C4-2B (cell line): ENCODE measurements at regions not wholly inside any gene's neighbourhood (a gene's known extent, or its start where the extent isn't known, plus 50 kb on each side); places are given as distances from the start of the nearest gene placed in this dataset.

ENCODE experiments used
- H3K27ac ChIP-seq: fragments of 450-650 bp; 2 replicates; pipeline ENCODE4 v1.5.1; 2017
- ZFX ChIP-seq: fragments of 450-650 bp; IDR thresholded peaks from 2 replicates; pipeline ENCODE4 v1.6.1; 2017
- TF ChIP-seq, protein P1 (sequence below): fragments of 450-650 bp; conservative IDR thresholded peaks from 2 replicates; pipeline ENCODE4 v1.5.1; 2017; ENCODE audit warnings: mild to moderate bottlenecking

DNA sequence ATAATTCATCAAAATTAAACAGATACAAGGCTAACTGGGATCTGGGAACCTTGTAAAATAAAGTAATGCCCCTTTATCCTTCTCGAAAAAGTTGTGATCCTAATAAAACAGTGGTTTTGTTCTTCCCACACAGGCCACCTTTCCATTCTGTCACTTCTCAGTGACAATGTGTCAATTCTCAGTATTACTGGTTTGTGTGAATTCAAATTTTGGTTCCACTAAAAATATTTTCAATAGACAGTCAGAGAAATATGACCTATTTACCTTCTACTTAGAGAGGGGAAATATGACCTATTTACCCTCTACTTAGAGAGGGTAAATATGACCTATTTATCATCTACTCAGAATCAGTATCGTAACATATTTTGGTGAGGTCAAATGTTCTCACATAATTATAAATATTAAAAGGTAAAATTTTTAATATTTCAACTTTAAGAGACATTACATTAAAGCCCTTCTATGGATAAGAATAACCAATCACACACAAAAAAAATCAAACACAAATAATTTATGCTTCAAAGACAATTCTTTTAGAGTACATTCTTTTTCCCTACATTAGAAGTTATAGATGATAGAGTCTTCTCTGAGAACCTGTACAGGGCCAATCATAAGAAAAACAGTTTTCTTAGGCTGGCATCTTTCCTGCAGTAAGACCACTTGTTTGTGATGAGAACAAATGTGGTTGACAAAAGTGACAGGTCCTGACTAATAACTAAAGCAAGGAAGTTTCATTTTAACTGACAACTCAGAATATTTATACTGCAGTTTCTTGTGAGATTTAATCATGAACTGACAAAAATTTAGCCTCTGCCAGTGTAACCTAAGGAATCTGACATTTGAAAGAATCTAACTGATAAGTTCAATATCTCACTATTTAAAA is 323.3 kb downstream of the DIPK2A start:
- H3K27ac ChIP-seq = no peak overlapping the region

DNA sequence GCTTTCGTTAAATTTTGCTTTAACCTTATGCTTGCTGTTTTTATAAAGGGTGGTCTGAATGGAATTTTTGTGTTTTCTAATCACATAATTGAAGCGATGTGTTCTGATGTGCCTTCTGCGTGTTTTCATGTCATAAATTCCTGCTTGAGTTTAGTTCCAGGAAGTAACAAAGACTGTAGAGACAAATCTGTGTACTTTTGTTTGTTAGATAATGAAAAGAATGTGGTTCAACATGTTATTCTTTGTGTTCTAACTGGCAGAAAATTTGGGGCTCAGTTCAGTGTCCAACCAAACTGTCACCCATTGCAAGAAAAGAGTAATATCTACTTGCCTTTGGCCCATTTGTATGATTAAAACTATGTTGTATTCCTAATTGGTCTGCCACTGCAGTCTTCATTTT is 324.0 kb downstream of the DIPK2A start:
- TF ChIP-seq ZFX = no peak
- TF ChIP-seq, protein P1, sequence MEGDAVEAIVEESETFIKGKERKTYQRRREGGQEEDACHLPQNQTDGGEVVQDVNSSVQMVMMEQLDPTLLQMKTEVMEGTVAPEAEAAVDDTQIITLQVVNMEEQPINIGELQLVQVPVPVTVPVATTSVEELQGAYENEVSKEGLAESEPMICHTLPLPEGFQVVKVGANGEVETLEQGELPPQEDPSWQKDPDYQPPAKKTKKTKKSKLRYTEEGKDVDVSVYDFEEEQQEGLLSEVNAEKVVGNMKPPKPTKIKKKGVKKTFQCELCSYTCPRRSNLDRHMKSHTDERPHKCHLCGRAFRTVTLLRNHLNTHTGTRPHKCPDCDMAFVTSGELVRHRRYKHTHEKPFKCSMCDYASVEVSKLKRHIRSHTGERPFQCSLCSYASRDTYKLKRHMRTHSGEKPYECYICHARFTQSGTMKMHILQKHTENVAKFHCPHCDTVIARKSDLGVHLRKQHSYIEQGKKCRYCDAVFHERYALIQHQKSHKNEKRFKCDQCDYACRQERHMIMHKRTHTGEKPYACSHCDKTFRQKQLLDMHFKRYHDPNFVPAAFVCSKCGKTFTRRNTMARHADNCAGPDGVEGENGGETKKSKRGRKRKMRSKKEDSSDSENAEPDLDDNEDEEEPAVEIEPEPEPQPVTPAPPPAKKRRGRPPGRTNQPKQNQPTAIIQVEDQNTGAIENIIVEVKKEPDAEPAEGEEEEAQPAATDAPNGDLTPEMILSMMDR = no peak
- no peak overlapping the region for H3K27ac ChIP-seq

More for the DNA sequence above, 323.3 kb downstream of the DIPK2A start:
- TF ChIP-seq, protein P1 = no peak
- TF ChIP-seq ZFX = no peak

DNA sequence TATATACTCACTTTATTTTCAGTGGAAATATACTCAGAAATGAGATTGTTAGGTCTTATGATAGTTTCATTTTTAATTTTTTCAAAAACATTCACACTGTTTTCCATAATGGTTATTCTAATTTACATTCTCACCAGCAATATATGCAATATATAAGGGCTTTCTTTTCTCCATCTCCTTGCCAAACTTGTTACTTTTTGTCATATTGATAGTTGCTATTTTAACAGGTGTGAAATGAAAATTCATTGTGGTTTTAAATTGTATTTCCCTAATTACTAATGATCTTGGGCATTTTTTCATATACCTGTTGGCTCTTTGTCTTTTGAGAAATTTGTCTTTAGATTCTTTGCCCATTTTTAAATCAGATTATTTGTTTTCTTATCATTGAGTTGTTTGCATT is 325.2 kb downstream of the DIPK2A start:
- no peak overlapping the region for H3K27ac ChIP-seq
- TF ChIP-seq, protein P1 = no peak
- no peak for TF ChIP-seq ZFX

DNA sequence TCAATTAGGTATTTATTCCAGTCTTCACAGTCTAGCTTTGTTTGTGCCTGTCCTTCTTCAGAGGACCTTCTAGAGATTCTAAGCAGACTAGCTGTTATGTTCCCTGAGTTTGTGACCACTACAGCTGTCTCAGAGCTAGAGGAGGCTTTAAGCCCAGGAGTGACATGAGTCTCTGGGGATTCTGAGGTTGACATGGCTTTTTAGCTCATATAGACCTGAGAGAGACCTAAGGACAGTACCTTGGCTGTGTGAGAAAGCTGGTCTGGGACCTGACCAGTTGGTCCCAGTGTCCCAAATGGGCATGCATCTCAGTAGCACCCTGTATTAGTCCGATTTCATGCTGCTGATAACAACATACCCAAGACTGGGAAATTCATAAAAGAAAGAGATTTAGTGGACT is 330.2 kb downstream of the DIPK2A start:
- TF ChIP-seq ZFX = no peak
- TF ChIP-seq, protein P1 = no peak

DNA sequence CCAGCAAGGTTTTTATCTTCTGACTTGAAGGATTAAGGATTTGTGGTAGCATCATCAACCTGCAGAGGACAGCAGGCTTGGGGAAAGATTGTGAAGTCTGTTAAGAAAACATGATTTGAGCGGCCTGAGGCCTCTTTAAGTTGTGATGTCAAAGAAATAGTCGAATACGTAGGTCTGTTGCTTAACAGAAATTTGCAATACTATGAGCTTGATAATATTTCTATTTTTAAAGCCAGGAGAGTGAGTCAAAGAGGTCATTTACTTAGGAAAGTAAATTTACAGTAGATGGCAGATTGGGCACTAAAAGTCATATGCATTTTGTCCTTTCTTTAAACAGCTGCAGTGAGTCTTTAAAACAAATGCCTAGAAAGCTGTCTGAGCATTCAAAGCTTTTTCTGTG is 336.3 kb downstream of the DIPK2A start:
- no peak for TF ChIP-seq ZFX
- TF ChIP-seq, protein P1 = no peak
- no peak overlapping the region for H3K27ac ChIP-seq

More for the DNA sequence above, 330.2 kb downstream of the DIPK2A start:
- no peak overlapping the region for H3K27ac ChIP-seq

DNA sequence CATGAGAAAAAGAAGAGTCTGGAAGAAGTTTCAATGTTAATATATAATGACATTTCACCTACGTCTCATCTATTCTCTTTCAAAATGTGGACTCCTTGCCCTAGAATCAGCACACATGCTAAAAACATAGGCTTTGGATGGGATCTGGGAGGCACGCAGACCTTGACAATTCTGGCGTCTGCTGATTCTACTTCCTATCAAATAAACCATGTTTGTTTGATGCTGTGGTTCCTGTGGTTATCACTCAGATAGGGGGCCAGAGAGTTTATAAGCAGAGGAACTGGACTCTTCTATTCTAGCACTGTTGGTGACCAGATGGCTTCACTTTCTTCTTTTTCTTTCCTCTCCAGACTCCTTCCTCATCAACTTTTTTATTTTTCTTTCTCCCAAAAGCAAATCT is 336.8 kb downstream of the DIPK2A start:
- H3K27ac ChIP-seq = no peak overlapping the region
- TF ChIP-seq ZFX = no peak
- TF ChIP-seq, protein P1 = no peak

DNA sequence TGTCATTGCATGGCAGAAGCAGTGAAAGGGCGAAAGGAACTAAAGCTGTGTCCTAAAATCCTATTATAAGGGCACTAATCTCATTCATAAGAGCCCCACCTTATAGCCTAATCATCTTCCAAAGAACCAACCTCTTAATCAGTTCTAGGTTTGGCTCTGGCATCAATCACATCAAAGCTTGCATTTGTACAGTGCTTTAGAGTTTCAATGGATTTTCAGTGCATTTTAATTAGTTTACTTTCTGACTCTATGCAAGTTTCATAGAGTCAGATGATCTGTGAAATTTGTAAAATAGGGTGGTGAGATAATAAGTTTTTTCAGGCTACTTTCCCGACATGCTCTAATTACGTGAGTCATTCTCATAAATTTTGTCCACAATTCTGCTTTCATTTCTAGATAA is 341.1 kb downstream of the DIPK2A start:
- no peak overlapping the region for H3K27ac ChIP-seq
- TF ChIP-seq, protein P1 = no peak
- no peak for TF ChIP-seq ZFX
